SU-DHL-6 (cell line): ENCODE measurements at regions not wholly inside any gene's neighbourhood (a gene's known extent, or its start where the extent isn't known, plus 50 kb on each side); places are given as distances from the start of the nearest gene placed in this dataset.

Source experiments
- EZH2phosphoT487 ChIP-seq: fragments of 200-600 bp; sonication (generic), shearing (Covaris generic); conservative IDR thresholded peaks from 2 replicates; pipeline ENCODE4 v1.6.1; 2018; ENCODE audit warnings: mild to moderate bottlenecking, antibody characterized with exemption, low read length, moderate library complexity, mixed read lengths
- TF ChIP-seq, protein P1 (sequence below): fragments of 200-600 bp; sonication (generic); IDR thresholded peaks from one replicate; pipeline ENCODE4 v1.5.1; 2017; ENCODE audit warnings: antibody characterized with exemption, mild to moderate bottlenecking, low read length, moderate library complexity; ENCODE audit not compliant: insufficient read depth, poor library complexity, severe bottlenecking

GRCh38 chr3:106688464-106688863, 688.8 kb upstream of the CCDC54 start:
- TF ChIP-seq, protein P1, sequence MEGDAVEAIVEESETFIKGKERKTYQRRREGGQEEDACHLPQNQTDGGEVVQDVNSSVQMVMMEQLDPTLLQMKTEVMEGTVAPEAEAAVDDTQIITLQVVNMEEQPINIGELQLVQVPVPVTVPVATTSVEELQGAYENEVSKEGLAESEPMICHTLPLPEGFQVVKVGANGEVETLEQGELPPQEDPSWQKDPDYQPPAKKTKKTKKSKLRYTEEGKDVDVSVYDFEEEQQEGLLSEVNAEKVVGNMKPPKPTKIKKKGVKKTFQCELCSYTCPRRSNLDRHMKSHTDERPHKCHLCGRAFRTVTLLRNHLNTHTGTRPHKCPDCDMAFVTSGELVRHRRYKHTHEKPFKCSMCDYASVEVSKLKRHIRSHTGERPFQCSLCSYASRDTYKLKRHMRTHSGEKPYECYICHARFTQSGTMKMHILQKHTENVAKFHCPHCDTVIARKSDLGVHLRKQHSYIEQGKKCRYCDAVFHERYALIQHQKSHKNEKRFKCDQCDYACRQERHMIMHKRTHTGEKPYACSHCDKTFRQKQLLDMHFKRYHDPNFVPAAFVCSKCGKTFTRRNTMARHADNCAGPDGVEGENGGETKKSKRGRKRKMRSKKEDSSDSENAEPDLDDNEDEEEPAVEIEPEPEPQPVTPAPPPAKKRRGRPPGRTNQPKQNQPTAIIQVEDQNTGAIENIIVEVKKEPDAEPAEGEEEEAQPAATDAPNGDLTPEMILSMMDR = no peak
- no peak for TF ChIP-seq EZH2phosphoT487
